ENCODE measurements at regions not wholly inside any gene's neighbourhood (a gene's known extent, or its start where the extent isn't known, plus 50 kb on each side); places are given as distances from the start of the nearest gene placed in this dataset.

DNA sequence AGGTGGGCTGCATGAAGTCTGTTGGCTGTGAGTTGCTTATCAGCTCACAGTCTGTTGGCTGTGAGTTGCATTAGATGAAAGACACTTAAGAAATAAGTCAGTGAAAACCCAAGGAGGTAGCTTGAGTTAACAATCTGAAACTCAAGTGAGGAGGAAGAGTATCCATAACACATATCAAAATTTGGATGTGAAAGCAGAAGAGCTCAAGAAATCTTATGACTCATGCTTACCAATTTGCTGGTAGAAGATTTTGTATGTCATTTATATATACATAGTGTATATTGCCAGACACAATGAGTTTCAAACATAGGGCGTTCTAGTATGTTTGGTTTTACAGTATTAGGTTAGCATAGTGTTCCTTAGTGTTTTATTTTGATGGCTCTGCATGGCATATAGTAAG lies 107.4 kb downstream of the DDIT4L start:
- no peak for DNase-seq

- DNase-seq: no peak
Measured at GRCh38 chr4:100081491-100081890, 108.8 kb downstream of the DDIT4L start.

GRCh38 chr4:100079264-100079663 lies 111.0 kb downstream of the DDIT4L start:
- no peak for DNase-seq

DNA sequence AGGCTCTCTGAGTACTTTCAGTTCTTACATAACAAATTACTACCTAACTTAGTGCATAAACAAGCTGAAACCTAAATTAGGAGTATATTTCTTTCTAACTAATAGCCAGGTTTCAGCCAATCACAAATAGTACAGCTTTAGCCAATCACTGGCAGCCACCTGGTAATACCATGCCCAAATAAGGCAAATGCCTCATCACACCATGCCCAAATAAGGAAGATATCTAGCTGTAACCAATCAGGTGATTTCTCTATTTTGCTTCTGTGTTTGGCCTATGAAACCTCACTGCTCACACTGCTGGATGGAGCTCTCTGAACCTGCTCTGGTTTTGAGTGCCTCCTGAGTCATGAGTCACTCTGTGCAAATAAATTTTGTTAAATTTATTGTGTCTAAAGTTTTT lies 113.5 kb downstream of the DDIT4L start:
- DNase-seq: no peak

DNA sequence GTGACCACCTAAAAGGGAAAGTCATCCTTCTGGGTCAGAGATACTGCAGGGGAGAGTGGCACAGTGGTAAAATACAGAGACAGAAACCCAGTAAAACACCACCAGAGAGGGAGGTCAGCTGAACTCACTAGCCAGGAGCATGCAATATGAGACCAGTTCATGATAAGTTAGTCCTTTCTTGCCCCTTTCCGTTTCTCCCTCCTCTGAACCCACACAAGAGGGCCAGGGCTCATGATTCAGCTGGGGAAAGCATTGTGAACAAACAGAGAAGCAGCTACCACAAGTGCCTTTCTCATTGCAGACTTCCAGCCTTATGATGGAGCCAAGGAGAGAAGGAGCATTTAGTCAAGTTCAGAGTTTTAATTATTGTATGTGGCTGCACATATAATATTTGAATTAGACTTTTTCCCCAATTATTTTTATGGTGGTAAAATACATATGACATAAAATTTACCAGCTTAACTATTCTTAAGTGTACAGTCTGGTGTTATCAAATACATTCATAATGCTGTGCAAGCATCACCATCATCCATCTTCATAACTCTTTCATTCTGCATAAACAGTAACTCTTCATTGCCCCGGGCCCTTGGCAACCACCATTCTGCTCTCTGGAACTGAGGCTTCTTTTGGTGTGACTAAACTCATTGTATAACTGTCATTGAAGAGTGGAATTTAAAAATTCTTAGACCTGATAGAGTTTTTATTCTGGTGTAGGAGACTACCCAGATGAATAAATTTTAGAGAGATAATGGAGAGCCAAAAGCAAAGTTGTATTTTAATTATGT lies 114.6 kb downstream of the DDIT4L start:
- no peak for DNase-seq

DNA sequence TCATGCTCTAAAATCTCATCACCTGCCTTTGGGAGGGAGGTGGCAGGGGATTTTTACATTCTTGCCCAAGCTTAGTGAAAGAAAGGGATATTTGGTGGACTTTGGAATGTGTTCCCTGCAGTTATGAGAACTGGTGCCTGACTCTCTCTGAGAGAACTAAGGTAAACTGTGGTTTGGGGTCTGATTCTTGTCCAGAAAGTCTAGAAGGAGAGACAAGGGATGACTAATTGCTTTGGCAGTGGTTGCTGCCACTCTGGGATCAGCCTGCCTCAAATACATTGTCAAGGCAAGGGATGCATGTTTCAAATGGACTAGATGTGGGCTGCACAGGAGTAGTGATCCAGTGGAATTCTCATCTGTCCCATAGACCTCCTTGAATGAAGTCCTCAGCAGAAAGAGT lies 115.2 kb downstream of the DDIT4L start:
- DNase-seq: no peak

- DNase-seq: no peak
Measured at GRCh38 chr4:100071506-100071905, 118.8 kb downstream of the DDIT4L start.

DNA sequence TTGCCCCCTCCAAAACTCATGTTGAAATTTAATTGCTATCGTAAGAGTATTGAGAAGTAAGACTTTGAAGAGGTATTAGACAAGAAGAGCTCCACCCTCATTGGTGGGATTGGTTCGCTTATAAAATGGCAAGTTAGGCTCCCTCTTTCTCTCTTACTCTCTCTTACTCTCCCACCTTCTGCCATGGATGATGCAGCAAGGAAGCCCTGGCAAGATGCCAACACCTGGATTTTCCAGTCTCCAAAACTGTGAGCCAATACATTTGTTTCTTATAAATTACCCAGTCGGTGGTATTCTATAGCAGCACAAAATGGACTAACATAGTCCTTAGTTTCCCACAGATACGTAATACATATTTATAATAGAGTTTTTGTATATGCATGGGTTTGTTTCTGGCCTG lies 119.4 kb downstream of the DDIT4L start:
- no peak for DNase-seq

DNA sequence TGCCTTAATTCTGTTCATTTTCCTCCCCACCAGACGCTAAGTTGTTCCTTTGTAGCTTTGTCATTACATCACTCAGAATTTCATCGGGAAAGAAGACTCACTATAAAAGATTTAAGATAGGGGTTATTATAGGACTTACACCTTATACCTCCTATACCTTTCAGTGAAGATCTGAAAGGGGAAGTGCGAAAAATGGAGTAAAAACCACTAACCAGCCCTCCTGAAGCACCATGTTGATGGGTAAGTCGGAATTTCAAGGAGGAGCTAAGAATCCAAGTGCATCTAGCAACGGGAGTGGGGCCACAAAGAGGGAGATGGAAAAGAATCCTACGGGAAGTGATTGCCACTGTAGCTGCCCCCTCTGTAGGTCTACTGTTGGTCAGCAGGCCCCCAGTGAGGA lies 119.1 kb upstream of the H2AZ1 start:
- DNase-seq: no peak

GRCh38 chr4:100067255-100067654 lies 117.2 kb upstream of the H2AZ1 start:
- DNase-seq: no peak

- DNase-seq: no peak
Measured at GRCh38 chr4:100063355-100063754, 113.3 kb upstream of the H2AZ1 start.

- DNase-seq: no peak
Measured at GRCh38 chr4:100062921-100063320, 112.8 kb upstream of the H2AZ1 start.

DNA sequence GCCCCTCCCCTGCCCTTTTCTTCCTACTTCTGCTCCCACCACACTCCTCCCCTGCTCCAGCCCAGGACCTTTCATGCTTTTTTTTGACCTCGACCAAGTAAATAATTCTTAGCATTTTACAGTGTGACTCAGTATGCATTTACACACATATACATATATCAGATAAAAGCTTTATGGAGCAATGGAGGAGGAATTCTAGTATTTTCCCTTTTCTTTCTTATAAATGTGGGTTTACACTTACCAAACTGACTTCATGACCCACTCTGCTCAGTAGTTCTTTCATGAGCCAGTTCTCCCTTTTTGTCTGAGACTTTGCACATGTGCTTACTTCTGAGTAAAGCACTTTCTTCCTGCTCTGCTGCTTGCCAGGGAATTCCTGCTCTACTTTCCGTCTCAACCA lies 111.8 kb upstream of the H2AZ1 start:
- no peak for DNase-seq

GRCh38 chr4:100060765-100061416 lies 110.8 kb upstream of the H2AZ1 start:
- no peak for DNase-seq

- no peak for DNase-seq
Measured at GRCh38 chr4:100059467-100059866, 109.4 kb upstream of the H2AZ1 start.

DNA sequence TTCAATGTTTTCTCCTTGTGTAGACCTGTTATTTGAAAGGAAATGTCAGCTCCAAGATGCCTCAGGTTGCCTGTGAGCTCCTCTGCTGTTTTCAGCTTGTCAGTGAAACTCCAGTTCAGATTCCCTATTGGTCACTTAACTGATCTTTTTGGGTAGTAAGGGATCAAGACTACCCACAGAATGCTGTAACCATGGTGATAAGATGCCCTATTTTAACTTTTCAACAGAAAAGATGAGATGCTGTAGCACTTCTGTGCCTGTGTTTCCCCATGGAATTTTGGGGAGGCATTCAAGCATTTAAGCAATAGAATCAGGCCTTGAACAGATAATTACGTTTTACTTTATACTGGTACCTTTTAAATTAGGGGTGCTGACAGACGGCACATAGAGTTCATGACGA lies 106.6 kb upstream of the H2AZ1 start:
- DNase-seq: no peak

- no peak for DNase-seq
Measured at GRCh38 chr4:100054071-100054470, 104.0 kb upstream of the H2AZ1 start.

- no peak for DNase-seq
Measured at GRCh38 chr4:100049872-100050271, 99.8 kb upstream of the H2AZ1 start.

DNA sequence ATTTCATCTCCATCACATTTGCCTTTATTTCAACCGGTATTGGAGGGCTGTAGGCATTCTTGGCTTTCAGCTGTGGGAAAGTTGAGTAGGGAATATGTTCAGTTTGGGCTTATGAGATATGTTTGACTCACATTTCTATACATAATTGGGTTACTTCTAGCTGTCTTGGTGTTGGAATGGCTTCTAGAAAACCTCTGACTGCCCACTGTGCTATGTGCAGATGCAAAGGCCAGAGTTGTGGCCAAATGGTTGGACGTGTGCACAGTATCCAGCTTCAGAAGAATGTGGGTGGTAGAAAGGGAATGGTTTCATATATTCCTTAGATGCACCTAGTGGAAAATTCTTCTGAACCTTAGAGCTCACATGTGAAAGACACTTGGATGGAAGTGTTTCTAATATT lies 92.6 kb upstream of the H2AZ1 start:
- no peak for DNase-seq

- DNase-seq: no peak
Measured at GRCh38 chr4:100042235-100042634, 92.2 kb upstream of the H2AZ1 start.

GRCh38 chr4:100041646-100042045 lies 91.6 kb upstream of the H2AZ1 start:
- DNase-seq: no peak

- DNase-seq: no peak
Measured at GRCh38 chr4:100034023-100034664, 84.1 kb upstream of the H2AZ1 start.

- DNase-seq: no peak
Measured at GRCh38 chr4:100026066-100026465, 76.0 kb upstream of the H2AZ1 start.

GRCh38 chr4:100023800-100024199 lies 73.7 kb upstream of the H2AZ1 start:
- DNase-seq: no peak
